Astrocyte of the cerebellum (primary cell): ENCODE measurements at regions not wholly inside any gene's neighbourhood (a gene's known extent, or its start where the extent isn't known, plus 50 kb on each side); places are given as distances from the start of the nearest gene placed in this dataset.
"Not testable (repeated sequence)": the region's sequence is repeated elsewhere in the genome, so short reads cannot be mapped to it uniquely, and the experiment has no call there.

Experiments used
- DNase-seq: peaks from one replicate; pipeline ENCODE4 v3.0.0-alpha.2; 2011; ENCODE audit warnings: low read depth
- H3K4me3 ChIP-seq: 2 replicates; pipeline ENCODE4 v1.5.1; 2011; ENCODE audit warnings: mild to moderate bottlenecking, low read depth, low read length, moderate library complexity
- in situ Hi-C: cut with HindIII; loops from 2 replicates; pipeline ENCODE4 v1.10.0; 2017; ENCODE audit warnings: low sequenced_read_pairs
- TF ChIP-seq, protein P1 (sequence below): IDR thresholded peaks from 2 replicates; pipeline ENCODE4 v1.5.1; 2012; ENCODE audit warnings: low read length, low read depth, moderate library complexity, mild to moderate bottlenecking; ENCODE audit errors: missing control alignments

DNA sequence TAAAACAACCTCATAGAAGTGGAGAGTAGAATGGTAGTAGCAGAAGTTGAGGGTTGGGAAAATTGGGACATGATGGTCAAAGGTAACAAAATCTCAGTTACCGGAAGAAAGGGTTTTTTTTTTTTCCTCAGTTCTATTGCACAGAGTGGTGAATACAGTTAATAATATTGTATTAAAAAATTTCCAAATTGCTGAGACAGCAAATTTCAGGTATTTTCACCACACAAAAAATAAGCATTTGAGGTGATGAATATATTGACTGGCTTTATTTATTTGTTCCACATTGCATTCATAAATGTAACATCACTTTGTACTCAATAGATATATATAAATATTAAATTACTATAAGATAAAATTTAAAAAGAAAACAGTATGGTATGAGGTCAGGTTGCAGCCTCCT, 373.8 kb downstream of the ETV1 start:
- in situ Hi-C loops = no loop called here
- no peak for DNase-seq
- no peak overlapping the region for H3K4me3 ChIP-seq
- TF ChIP-seq, protein P1, sequence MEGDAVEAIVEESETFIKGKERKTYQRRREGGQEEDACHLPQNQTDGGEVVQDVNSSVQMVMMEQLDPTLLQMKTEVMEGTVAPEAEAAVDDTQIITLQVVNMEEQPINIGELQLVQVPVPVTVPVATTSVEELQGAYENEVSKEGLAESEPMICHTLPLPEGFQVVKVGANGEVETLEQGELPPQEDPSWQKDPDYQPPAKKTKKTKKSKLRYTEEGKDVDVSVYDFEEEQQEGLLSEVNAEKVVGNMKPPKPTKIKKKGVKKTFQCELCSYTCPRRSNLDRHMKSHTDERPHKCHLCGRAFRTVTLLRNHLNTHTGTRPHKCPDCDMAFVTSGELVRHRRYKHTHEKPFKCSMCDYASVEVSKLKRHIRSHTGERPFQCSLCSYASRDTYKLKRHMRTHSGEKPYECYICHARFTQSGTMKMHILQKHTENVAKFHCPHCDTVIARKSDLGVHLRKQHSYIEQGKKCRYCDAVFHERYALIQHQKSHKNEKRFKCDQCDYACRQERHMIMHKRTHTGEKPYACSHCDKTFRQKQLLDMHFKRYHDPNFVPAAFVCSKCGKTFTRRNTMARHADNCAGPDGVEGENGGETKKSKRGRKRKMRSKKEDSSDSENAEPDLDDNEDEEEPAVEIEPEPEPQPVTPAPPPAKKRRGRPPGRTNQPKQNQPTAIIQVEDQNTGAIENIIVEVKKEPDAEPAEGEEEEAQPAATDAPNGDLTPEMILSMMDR = no peak

DNA sequence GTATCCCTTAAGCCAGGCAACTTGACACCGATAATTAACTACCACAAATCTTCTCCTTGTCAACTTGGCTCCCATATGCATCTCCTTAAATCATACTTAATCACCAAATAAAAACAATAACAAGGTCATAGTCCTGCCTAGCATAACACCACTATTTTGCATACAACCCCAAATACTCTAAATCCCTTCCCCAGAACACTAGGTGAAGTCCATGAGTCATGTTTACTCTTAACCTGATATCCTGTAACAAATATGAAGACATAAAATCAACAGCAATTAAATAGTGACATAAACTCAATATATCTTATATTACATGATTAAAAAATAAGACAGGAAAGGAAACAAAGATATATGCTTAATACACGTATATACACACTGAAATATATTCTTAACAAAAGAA, 362.0 kb downstream of the ETV1 start:
- no peak for DNase-seq
- in situ Hi-C loops = no loop called here
- no peak overlapping the region for H3K4me3 ChIP-seq
- TF ChIP-seq, protein P1 = no peak

DNA sequence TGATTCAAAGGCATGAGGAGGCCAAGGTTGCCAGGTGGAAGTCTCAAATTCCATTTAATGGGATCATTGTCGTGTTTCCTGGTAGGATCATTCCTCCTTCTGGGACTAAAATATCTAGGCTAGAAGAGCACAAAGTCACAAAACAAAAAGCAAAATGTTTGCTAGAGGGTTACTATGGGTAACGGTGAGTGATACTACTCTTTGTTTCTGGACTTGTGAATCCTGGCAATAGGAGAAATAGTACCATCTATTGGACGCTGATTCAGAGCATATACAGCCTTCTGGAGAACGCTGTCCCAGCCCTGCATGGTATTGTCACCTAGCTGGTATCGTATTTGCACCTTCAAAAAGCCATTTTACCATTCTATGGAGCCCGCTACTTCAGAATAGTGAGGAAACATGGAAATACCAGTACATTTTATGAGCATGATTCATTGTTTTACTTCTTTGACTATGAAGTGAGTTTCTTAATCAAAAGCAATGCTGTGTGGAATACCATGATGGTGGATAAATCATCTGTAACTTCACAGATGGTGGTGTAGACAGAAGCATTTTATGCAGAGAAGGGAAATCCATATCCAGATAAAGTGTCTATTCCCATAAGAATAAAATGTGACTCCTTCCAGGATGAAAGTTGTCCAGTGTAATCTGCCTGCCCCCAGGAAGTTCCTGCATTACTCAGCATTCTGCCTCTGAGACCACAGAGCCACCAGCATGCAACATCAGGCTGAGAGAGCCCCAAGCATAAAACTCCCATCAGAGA, 361.0 kb downstream of the ETV1 start:
- no peak for DNase-seq
- in situ Hi-C loops = no loop called here
- TF ChIP-seq, protein P1 = no peak
- H3K4me3 ChIP-seq = no peak overlapping the region

DNA sequence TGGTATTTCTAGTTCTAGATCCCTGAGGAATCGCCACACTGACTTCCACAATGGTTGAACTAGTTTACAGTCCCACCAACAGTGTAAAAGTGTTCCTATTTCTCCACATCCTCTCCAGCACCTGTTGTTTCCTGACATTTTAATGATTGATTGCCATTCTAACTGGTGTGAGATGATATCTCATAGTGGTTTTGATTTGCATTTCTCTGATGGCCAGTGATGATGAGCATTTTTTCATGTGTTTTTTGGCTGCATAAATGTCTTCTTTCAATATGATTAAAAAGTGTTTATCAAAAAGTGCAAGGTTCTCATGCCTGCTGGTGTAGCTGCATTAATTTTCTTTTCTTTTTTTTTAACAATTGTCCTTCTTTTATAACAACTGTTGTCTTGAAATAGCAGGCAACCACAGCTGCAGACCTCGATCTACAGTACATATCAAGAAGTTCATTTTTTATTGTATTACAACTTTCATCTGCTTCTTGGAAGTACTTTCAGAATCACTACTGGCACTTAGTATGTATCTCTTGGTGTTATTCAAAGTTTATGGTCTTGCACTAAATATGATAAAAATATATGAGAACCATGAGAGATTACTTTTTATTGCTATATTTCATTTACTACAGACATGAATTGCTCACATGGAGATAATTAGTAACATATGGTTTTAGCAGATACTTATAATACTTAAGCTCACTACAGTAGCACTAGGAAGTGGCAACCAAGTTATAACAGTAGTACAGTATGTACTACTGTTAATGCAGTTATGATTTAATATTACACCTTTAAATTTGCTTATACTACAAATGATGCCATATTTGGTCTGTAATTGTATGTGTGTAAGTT, 358.0 kb downstream of the ETV1 start:
- DNase-seq, H3K4me3 ChIP-seq, in situ Hi-C loops: not testable (repeated sequence)

DNA sequence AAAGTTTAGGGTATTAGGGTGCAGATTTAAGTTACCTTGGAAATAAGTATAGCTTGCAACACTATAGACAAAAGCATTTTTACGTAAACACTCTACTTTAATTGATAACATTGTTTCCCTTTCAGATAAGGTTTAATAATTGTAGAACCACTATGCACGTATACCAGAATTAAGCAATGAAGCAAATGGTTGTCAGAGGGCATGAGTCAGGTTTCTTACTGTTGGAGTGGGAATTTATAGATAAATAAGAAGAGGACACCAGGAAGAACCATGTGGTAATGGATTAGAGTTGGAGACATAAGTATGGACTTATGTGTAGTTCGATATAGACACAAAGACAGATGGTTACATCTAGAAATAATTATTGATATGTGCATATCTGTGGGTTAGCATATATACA, 355.6 kb downstream of the ETV1 start:
- no peak overlapping the region for H3K4me3 ChIP-seq
- TF ChIP-seq, protein P1 = no peak
- no peak for DNase-seq
- in situ Hi-C loops = no loop called here

DNA sequence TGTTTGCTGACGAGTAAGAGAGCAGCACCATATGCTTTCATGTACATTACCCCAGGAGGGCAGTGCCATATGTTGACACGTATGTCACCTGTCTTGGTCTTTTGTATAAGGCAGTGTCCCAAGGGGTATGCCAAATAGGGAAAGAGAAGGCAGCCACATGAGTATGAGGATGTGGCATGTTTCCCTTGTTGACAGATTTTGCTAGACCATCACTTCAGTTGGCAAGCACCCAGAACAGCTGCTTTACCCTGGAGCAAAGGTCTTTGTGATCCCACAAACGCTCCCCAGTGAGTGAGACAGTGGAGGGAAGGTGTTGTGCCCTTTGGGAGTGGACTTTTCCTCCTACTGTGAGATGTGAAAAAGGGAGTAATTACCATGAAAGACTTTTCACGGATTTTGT, 350.1 kb downstream of the ETV1 start:
- H3K4me3 ChIP-seq = no peak overlapping the region
- DNase-seq = no peak
- in situ Hi-C loops = no loop called here
- TF ChIP-seq, protein P1 = no peak

DNA sequence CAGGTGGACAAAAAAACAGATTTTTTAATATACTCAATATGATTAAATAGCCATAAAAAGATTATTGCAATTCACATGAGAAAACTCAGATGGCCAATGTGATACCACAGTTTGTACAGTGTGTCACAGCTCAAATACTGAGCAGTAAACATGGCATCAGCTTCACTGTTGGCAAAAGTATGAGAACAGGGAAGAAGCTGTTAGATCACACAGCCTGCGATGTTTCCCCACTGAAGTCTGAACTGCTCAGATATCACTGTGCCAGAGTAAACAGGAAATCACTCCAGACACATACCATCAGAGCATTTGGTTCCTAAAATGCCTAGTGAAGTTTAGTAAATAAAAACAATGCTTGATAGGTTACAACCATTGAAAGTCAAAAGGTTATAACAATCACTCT, 347.8 kb downstream of the ETV1 start:
- DNase-seq = peak; percentile 27
- TF ChIP-seq, protein P1 = no peak
- in situ Hi-C loops = no loop called here
- H3K4me3 ChIP-seq = no peak overlapping the region
